GM12873 (cell line): ENCODE measurements at regions not wholly inside any gene's neighbourhood (a gene's known extent, or its start where the extent isn't known, plus 50 kb on each side); places are given as distances from the start of the nearest gene placed in this dataset.

Experiments used
- TF ChIP-seq, protein P1 (sequence below): IDR thresholded peaks from 2 replicates; pipeline ENCODE4 v1.5.1; 2012; ENCODE audit warnings: low read depth, mild to moderate bottlenecking, moderate library complexity, low read length, control low read depth; ENCODE audit not compliant: insufficient read depth; ENCODE audit errors: missing control alignments

GRCh38 chr7:38068461-38068860, 109.6 kb upstream of the STARD3NL start:
- TF ChIP-seq, protein P1, sequence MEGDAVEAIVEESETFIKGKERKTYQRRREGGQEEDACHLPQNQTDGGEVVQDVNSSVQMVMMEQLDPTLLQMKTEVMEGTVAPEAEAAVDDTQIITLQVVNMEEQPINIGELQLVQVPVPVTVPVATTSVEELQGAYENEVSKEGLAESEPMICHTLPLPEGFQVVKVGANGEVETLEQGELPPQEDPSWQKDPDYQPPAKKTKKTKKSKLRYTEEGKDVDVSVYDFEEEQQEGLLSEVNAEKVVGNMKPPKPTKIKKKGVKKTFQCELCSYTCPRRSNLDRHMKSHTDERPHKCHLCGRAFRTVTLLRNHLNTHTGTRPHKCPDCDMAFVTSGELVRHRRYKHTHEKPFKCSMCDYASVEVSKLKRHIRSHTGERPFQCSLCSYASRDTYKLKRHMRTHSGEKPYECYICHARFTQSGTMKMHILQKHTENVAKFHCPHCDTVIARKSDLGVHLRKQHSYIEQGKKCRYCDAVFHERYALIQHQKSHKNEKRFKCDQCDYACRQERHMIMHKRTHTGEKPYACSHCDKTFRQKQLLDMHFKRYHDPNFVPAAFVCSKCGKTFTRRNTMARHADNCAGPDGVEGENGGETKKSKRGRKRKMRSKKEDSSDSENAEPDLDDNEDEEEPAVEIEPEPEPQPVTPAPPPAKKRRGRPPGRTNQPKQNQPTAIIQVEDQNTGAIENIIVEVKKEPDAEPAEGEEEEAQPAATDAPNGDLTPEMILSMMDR: no peak

- TF ChIP-seq, protein P1: no peak
Observed at GRCh38 chr7:38069052-38069451, 109.0 kb upstream of the STARD3NL start.

- TF ChIP-seq, protein P1: peak; percentile 66
Observed at GRCh38 chr7:38070718-38071117, 107.3 kb upstream of the STARD3NL start.

DNA sequence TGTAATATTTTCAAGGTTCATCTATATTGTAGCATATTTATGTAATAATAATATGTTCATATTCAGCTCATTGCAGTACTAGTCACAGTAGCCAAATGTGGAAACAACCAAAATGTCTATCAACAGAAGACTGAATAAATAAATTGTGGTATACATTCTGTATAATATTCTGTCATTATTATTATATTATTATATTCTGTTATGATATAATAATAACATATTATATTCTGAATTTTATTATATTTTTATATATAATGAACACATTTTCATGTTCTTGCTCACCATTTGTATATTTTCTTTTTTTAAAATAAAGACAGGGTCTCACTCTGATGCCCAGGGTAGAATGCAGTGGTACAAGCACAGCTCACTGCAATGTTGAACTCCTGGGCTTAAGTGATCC, 91.2 kb upstream of the STARD3NL start:
- TF ChIP-seq, protein P1: no peak

- TF ChIP-seq, protein P1: no peak
Observed at GRCh38 chr7:38102507-38102906, 75.5 kb upstream of the STARD3NL start.

DNA sequence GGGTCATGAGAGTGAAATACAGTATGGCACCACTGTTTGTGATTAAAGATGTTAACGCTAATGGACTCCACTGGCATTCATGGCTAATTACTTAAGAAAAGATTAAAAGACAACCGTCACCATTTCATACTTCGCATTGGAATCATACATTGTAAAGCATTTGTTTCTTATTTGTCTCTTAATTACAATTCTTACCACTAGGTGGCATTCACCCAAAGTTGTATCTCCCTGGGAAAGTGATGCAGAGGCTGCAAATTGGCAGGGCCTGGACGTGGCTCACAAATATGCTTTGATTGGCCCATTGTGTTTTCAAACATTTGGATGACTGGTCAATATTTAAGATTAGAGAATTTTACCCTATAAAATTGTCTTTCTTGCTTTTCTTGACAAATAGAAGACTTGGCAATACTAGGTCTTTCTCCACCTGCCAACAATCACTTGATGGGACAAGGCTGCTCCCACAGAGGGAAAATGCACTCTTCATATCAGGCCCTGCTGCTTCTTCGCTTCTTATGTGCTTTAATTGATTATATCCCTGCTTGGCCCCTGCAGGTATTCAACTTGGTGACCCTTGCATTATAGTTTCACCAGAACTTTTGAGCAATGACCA, 72.1 kb upstream of the STARD3NL start:
- TF ChIP-seq, protein P1: peak; percentile 62

GRCh38 chr7:38107486-38107893, 70.6 kb upstream of the STARD3NL start:
- TF ChIP-seq, protein P1: peak; percentile 79
